ENCODE measurements at regions not wholly inside any gene's neighbourhood (a gene's known extent, or its start where the extent isn't known, plus 50 kb on each side); places are given as distances from the start of the nearest gene placed in this dataset.

GRCh38 chr12:114192549-114192948, 213.4 kb downstream of the TBX5 start (continued):
- TF ChIP-seq MAFG (tag; conservative IDR thresholded peaks at IDR 0.05) (peak; percentile 47), PHF20 (IDR thresholded peaks at IDR 0.05; ENCODE audit: partially characterized antibody) (no peak), RBM25 (IDR thresholded peaks at IDR 0.05; ENCODE audit: low read depth, low read length, severe bottlenecking) (no peak)

- WGBS (ENCODE audit: insufficient coverage, low coverage, missing lambda C conversion rate), result 0% methylated on average over 4 of the region's 4 CpGs
- intact Hi-C loops (cut with micrococcal nuclease), result no loop called here
These were observed 213.9 kb downstream of the TBX5 start for GRCh38 chr12:114192013-114192412.

More at GRCh38 chr12:114192013-114192412, 213.9 kb downstream of the TBX5 start:
- Histone ChIP-seq H3K9ac (ENCODE audit: insufficient read depth in 1 of 2, low read depth in 2 of 2, low read length in 2 of 2) (no peak overlapping the region), H3K4me3 (no peak overlapping the region), H4K20me1 (replicated peaks; ENCODE audit: control insufficient read depth, insufficient read depth, low read length) (no peaks in the 10 kb centered on the region), H3K36me3 (ENCODE audit: control insufficient read depth, insufficient read depth, low read length) (no peaks in the 10 kb centered on the region), H3K79me2 (ENCODE audit: control insufficient read depth, insufficient read depth, low read length) (no peaks in the 10 kb centered on the region), H3K9me3 (replicated peaks; ENCODE audit: control insufficient read depth, insufficient read depth, low read depth, low read length) (no peaks in the 10 kb centered on the region), H3K27ac (ENCODE audit: extremely low read depth, low read depth, low read length) (no peak overlapping the region), H3K9me1 (ENCODE audit: control insufficient read depth, insufficient read depth, low read length) (no peaks in the 10 kb centered on the region), H2AFZ (ENCODE audit: low read depth, low read length) (no peak overlapping the region), H3K4me2 (ENCODE audit: insufficient read depth, low read length) (no peak overlapping the region), H3K4me1 (replicated peaks in 1 of 2; ENCODE audit: control insufficient read depth in 2 of 2, insufficient read depth in 2 of 2, low read length in 2 of 2) (no peaks in the 10 kb centered on the region), H3K27me3 (ENCODE audit: control insufficient read depth in 2 of 2, insufficient read depth in 2 of 2, low read length in 2 of 2) (no peaks in the 10 kb centered on the region; a peak in 1 of 5 replicates)
- no TSS peak for BruUV-seq (replicated peaks)
- DNase-seq (ENCODE audit: extremely low read depth in 1 of 4, low spot score in 3 of 4) (no peak), ATAC-seq (no peak), FAIRE-seq (no peak)
- CTCF ChIA-PET (ENCODE audit: low intra/inter-chr PET ratio), result no interaction called here
- in situ Hi-C loops (cut with MboI), result no loop called here
- POLR2A ChIA-PET, result interaction anchor here (1.2 kb wide), 1 partner anchor 9 kb away, joined by 3 read pairs; no protein-coding TSS in a partner anchor
- TF ChIP-seq RAD21 (CRISPR knock-in tag; conservative IDR thresholded peaks at IDR 0.05 in 1 of 2, IDR thresholded peaks at IDR 0.05 in 1 of 2) (no peak), E2F6 (IDR thresholded peaks at IDR 0.05; ENCODE audit: borderline replicate concordance in 1 of 2, extremely low read depth in 1 of 2, insufficient read depth in 1 of 2, insufficient read length in 1 of 2, low read depth in 1 of 2, low read length in 1 of 2, poor library complexity in 1 of 2, severe bottlenecking in 1 of 2) (no peak), HMG20A (CRISPR knock-in tag; conservative IDR thresholded peaks at IDR 0.05) (no peak), FOXA3 (CRISPR knock-in tag; conservative IDR thresholded peaks at IDR 0.05 in 1 of 2, IDR thresholded peaks at IDR 0.05 in 1 of 2) (no peak), DIDO1 (tag; IDR thresholded peaks at IDR 0.05; ENCODE audit: low read depth) (no peak), CREB1 (IDR thresholded peaks at IDR 0.05) (no peak), CREB1 (CRISPR knock-in tag; IDR thresholded peaks at IDR 0.05) (no peak), NR1H2 (CRISPR knock-in tag; IDR thresholded peaks at IDR 0.05) (no peak)
- TF ChIP-seq, protein P1, sequence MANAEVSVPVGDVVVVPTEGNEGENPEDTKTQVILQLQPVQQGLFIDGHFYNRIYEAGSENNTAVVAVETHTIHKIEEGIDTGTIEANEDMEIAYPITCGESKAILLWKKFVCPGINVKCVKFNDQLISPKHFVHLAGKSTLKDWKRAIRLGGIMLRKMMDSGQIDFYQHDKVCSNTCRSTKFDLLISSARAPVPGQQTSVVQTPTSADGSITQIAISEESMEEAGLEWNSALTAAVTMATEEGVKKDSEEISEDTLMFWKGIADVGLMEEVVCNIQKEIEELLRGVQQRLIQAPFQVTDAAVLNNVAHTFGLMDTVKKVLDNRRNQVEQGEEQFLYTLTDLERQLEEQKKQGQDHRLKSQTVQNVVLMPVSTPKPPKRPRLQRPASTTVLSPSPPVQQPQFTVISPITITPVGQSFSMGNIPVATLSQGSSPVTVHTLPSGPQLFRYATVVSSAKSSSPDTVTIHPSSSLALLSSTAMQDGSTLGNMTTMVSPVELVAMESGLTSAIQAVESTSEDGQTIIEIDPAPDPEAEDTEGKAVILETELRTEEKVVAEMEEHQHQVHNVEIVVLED (CRISPR knock-in tag; IDR thresholded peaks at IDR 0.05), result no peak
- TF ChIP-seq, protein P2, sequence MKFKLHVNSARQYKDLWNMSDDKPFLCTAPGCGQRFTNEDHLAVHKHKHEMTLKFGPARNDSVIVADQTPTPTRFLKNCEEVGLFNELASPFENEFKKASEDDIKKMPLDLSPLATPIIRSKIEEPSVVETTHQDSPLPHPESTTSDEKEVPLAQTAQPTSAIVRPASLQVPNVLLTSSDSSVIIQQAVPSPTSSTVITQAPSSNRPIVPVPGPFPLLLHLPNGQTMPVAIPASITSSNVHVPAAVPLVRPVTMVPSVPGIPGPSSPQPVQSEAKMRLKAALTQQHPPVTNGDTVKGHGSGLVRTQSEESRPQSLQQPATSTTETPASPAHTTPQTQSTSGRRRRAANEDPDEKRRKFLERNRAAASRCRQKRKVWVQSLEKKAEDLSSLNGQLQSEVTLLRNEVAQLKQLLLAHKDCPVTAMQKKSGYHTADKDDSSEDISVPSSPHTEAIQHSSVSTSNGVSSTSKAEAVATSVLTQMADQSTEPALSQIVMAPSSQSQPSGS (CRISPR knock-in tag; IDR thresholded peaks at IDR 0.05), result no peak
